Sigmoid colon (tissue), 6 donors: ENCODE measurements at regions not wholly inside any gene's neighbourhood (a gene's known extent, or its start where the extent isn't known, plus 50 kb on each side); places are given as distances from the start of the nearest gene placed in this dataset.

Experiments
- DNase-seq: peaks from one replicate; pipeline ENCODE4 v3.0.0-alpha.2; 2019
- H3K27ac ChIP-seq, 4 donors: fragments of 200-600 bp; sonication (generic); one replicate each; pipeline ENCODE4 v1.5.1; 2016 to 2019; ENCODE audit warnings: mild to moderate bottlenecking in 1 of 4
- H3K27me3 ChIP-seq, 3 donors: fragments of 200-600 bp; sonication (generic); one replicate each; pipeline ENCODE4 v1.5.1; 2019; ENCODE audit warnings: mild to moderate bottlenecking in 1 of 3
- H3K36me3 ChIP-seq, 4 donors: fragments of 200-600 bp; sonication (generic); one replicate each; pipeline ENCODE4 v1.5.1; 2016 to 2019
- H3K4me1 ChIP-seq, 4 donors: fragments of 200-600 bp; sonication (generic); one replicate each; pipeline ENCODE4 v1.5.1; 2017 to 2019
- H3K4me3 ChIP-seq, 4 donors: fragments of 200-600 bp; sonication (generic); one replicate each; pipeline ENCODE4 v1.5.1; 2017 to 2019; ENCODE audit warnings: mild to moderate bottlenecking in 2 of 4, moderate library complexity in 1 of 4
- H3K9me3 ChIP-seq, 4 donors: fragments of 200-600 bp in 3 of 4; sonication (generic) in 3 of 4; one replicate each; pipeline versions ENCODE4 v1.5.1 to v1.6.1; 2013 to 2019
- CTCF ChIP-seq, 4 experiments: fragments of 450-650 bp in 3 of 4; fragments of 200-600 bp in 1 of 4; IDR thresholded peaks; one replicate each; pipeline ENCODE4 v1.5.1; 2016 to 2019; ENCODE audit warnings: antibody characterized with exemption in 4 of 4, mild to moderate bottlenecking in 3 of 4, moderate library complexity in 2 of 4
- EP300 ChIP-seq, 4 donors: sonication (generic); formaldehyde crosslinking; IDR thresholded peaks; one replicate each; pipeline ENCODE4 v1.6.1; 2017; ENCODE audit warnings: antibody characterized with exemption in 4 of 4
- POLR2A ChIP-seq, 2 donors: fragments of 450-650 bp; IDR thresholded peaks; one replicate each; pipeline ENCODE4 v1.6.1; 2016; ENCODE audit warnings: antibody characterized with exemption in 2 of 2, mild to moderate bottlenecking in 2 of 2, moderate library complexity in 2 of 2
- POLR2AphosphoS5 ChIP-seq, 4 donors: sonication (generic); formaldehyde crosslinking; IDR thresholded peaks; one replicate each; pipeline ENCODE4 v1.6.1; 2017; ENCODE audit warnings: antibody characterized with exemption in 4 of 4
- WGBS, 2 donors: extraction: QIAGEN DNeasy Blood & Tissue Kit; methylation state at CpG; one replicate each; pipeline ENCODE4 v1.1.7; 2013; 5-methylcytosine and 5-hydroxymethylcytosine counted together
- intact Hi-C: fragments of 100-400 bp; cut with DNase I; formaldehyde crosslinking; loops from one replicate; pipeline ENCODE4 v1.15.1; 2023
- donor health status: healthy with polysubstance abuse.
- donor health status: healthy.

GRCh38 chr12:24441458-24441857, 492.0 kb upstream of the SOX5 start:
- 50 to 62% methylated on average over 4 of the region's 4 CpGs for WGBS, 2 donors

GRCh38 chr12:24436667-24437066, 487.2 kb upstream of the SOX5 start:
- Histone ChIP-seq H3K4me1 (no peaks in the 10 kb centered on the region), H3K4me3 (no peak overlapping the region), H3K9me3 (no peaks in the 10 kb centered on the region), H3K36me3 (no peaks in the 10 kb centered on the region), H3K27me3 (no peaks in the 10 kb centered on the region), H3K27ac (no peak overlapping the region)
- TF ChIP-seq CTCF (IDR thresholded peaks at IDR 0.05) (no peak), EP300 (IDR thresholded peaks at IDR 0.05) (no peak), POLR2A (IDR thresholded peaks at IDR 0.05) (no peak), POLR2AphosphoS5 (IDR thresholded peaks at IDR 0.05) (no peak)
- WGBS, 2 donors, result 41 to 76% methylated on average over 4 of the region's 4 CpGs
- no peak for DNase-seq
- intact Hi-C loops, result no loop called here

More at GRCh38 chr12:24441458-24441857, 492.0 kb upstream of the SOX5 start:
- Histone ChIP-seq H3K27ac (no peak overlapping the region), H3K27me3 (no peaks in the 10 kb centered on the region), H3K4me1 (no peaks in the 10 kb centered on the region), H3K4me3 (no peak overlapping the region), H3K36me3 (no peaks in the 10 kb centered on the region), H3K9me3 (no peaks in the 10 kb centered on the region)
- no peak for DNase-seq
- intact Hi-C loops, result no loop called here
- TF ChIP-seq EP300 (IDR thresholded peaks at IDR 0.05), result no peak
- TF ChIP-seq CTCF (IDR thresholded peaks at IDR 0.05), result no peak
- no peak for TF ChIP-seq POLR2AphosphoS5 (IDR thresholded peaks at IDR 0.05)
- TF ChIP-seq POLR2A (IDR thresholded peaks at IDR 0.05), result no peak

GRCh38 chr12:24431872-24432271, 482.4 kb upstream of the SOX5 start:
- TF ChIP-seq EP300 (IDR thresholded peaks at IDR 0.05), result no peak
- Histone ChIP-seq H3K4me3 (no peak overlapping the region), H3K27me3 (no peaks in the 10 kb centered on the region), H3K4me1 (no peaks in the 10 kb centered on the region), H3K9me3 (no peaks in the 10 kb centered on the region), H3K36me3 (no peaks in the 10 kb centered on the region), H3K27ac (no peak overlapping the region)
- 89 to 95% methylated on average over 1 of the region's 1 CpG for WGBS, 2 donors
- DNase-seq, result no peak
- intact Hi-C loops, result no loop called here

- intact Hi-C loops, result no loop called here
- no peak overlapping the region for H3K27ac ChIP-seq
- WGBS, 2 donors, result 88 to 89% methylated on average over 4 of the region's 4 CpGs
- no peak for DNase-seq
- H3K4me3 ChIP-seq, result no peak overlapping the region
- H3K4me1 ChIP-seq, result no peaks in the 10 kb centered on the region
- no peaks in the 10 kb centered on the region for H3K9me3 ChIP-seq
- TF ChIP-seq POLR2A (IDR thresholded peaks at IDR 0.05) (no peak), EP300 (IDR thresholded peaks at IDR 0.05) (no peak), CTCF (IDR thresholded peaks at IDR 0.05) (no peak), POLR2AphosphoS5 (IDR thresholded peaks at IDR 0.05) (no peak)
- H3K36me3 ChIP-seq, result no peaks in the 10 kb centered on the region
- no peaks in the 10 kb centered on the region for H3K27me3 ChIP-seq
Measured at GRCh38 chr12:24427776-24428175, 478.3 kb upstream of the SOX5 start.

- no peaks in the 10 kb centered on the region for H3K36me3 ChIP-seq
- no peak overlapping the region for H3K4me3 ChIP-seq
- no peak for DNase-seq
- H3K9me3 ChIP-seq, result no peaks in the 10 kb centered on the region
- no peaks in the 10 kb centered on the region for H3K27me3 ChIP-seq
- 81 to 86% methylated on average over 2 of the region's 2 CpGs for WGBS, 2 donors
- TF ChIP-seq POLR2AphosphoS5 (IDR thresholded peaks at IDR 0.05) (no peak), CTCF (IDR thresholded peaks at IDR 0.05) (no peak)
- H3K27ac ChIP-seq, result no peak overlapping the region
- intact Hi-C loops, result no loop called here
- H3K4me1 ChIP-seq, result no peaks in the 10 kb centered on the region
Measured at GRCh38 chr12:24425601-24425970, 476.1 kb upstream of the SOX5 start.
